Astrocyte of the cerebellum (primary cell): ENCODE measurements at regions not wholly inside any gene's neighbourhood (a gene's known extent, or its start where the extent isn't known, plus 50 kb on each side); places are given as distances from the start of the nearest gene placed in this dataset.
A peak's percentile ranks its signal among the peaks of the same experiment; 100 is the strongest.

Experiments used
- DNase-seq: peaks from one replicate; pipeline ENCODE4 v3.0.0-alpha.2; 2011; ENCODE audit warnings: low read depth
- H3K4me3 ChIP-seq: 2 replicates; pipeline ENCODE4 v1.5.1; 2011; ENCODE audit warnings: mild to moderate bottlenecking, low read depth, low read length, moderate library complexity
- CTCF ChIP-seq: IDR thresholded peaks from 2 replicates; pipeline ENCODE4 v1.5.1; 2012; ENCODE audit warnings: low read length, low read depth, moderate library complexity, mild to moderate bottlenecking; ENCODE audit errors: missing control alignments
- in situ Hi-C: cut with HindIII; loops from 2 replicates; pipeline ENCODE4 v1.10.0; 2017; ENCODE audit warnings: low sequenced_read_pairs

GRCh38 chr6:78599526-78599925 lies 267.8 kb upstream of the IRAK1BP1 start:
- in situ Hi-C loops, result no loop called here
- no peak for TF ChIP-seq CTCF
- no peak for DNase-seq
- no peak overlapping the region for H3K4me3 ChIP-seq

- no peak for TF ChIP-seq CTCF
- in situ Hi-C loops, result no loop called here
- H3K4me3 ChIP-seq, result no peak overlapping the region
- DNase-seq, result peak; percentile 64
Measured at GRCh38 chr6:78605909-78606446, 261.4 kb upstream of the IRAK1BP1 start.

GRCh38 chr6:78607189-78607588 lies 260.2 kb upstream of the IRAK1BP1 start:
- in situ Hi-C loops, result no loop called here
- no peak for DNase-seq
- no peak for TF ChIP-seq CTCF

GRCh38 chr6:78611102-78611620 lies 256.2 kb upstream of the IRAK1BP1 start:
- H3K4me3 ChIP-seq, result no peak overlapping the region
- DNase-seq, result no peak
- no peak for TF ChIP-seq CTCF
- in situ Hi-C loops, result no loop called here

More at GRCh38 chr6:78607189-78607588, 260.2 kb upstream of the IRAK1BP1 start:
- H3K4me3 ChIP-seq, result no peak overlapping the region

DNA sequence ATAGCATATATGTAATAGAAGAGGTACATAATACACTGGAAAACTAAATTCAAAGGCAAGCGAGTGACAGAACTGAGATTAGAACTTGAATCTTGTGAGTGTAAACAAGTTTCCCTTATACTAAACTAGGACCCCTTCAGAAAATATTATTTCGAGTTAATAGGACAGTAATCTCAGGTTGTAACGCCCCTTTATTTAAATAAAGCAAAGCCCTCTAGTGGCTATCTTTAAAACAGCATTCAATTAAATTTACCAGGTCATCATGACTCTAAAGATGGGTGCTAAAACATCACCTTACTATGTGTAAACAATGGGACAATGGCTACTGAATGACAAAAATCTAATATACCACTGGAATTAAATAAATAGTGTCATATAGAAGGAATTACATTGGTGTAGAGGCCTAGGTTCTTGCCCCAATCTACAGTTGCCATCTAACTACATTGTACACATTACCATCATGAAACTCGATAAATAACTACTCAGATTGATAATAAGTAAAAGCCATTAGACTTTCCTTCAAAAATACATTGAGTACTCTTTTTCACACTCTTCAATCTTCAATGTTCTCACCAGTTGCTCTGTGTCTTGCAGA lies 255.4 kb upstream of the IRAK1BP1 start:
- in situ Hi-C loops, result no loop called here
- DNase-seq, result no peak
- H3K4me3 ChIP-seq, result no peak overlapping the region
- TF ChIP-seq CTCF, result peak; percentile 36

- in situ Hi-C loops, result no loop called here
- TF ChIP-seq CTCF, result no peak
- H3K4me3 ChIP-seq, result no peak overlapping the region
- DNase-seq, result no peak
Measured at GRCh38 chr6:78614961-78615360, 252.4 kb upstream of the IRAK1BP1 start.
